ENCODE measurements at regions not wholly inside any gene's neighbourhood (a gene's known extent, or its start where the extent isn't known, plus 50 kb on each side); places are given as distances from the start of the nearest gene placed in this dataset.

DNA sequence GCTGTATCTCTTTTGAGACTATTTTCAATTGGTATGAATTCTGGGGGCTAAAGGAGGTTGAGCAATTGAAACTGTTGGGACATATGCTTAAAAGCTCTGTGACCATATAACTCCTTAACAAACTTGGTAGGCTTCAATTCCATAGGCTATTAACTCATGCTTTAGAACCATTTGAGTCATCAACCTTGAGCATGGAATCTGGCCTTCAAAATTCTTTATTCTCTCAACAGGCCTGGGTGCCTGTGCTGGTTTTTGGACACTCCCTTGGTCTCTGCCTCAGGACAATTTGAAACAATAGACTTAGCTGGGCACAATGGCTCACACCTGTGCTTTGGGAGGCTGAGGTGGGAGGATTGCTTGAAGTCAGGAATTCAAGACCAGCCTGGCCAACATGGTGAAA lies 61.4 kb upstream of the EPB41L4A start:
- TF ChIP-seq CTCF (IDR thresholded peaks at IDR 0.05 in 8 of 11, conservative IDR thresholded peaks at IDR 0.05 in 3 of 11) (no peak), POLR2AphosphoS5 (IDR thresholded peaks at IDR 0.05) (no peak)

Data from spleen (tissue), 7 donors.